GM11168 (cell line): ENCODE measurements at regions not wholly inside any gene's neighbourhood (a gene's known extent, or its start where the extent isn't known, plus 50 kb on each side); places are given as distances from the start of the nearest gene placed in this dataset.
"Not testable (repeated sequence)": the region's sequence is repeated elsewhere in the genome, so short reads cannot be mapped to it uniquely, and the experiment has no call there.

Experiments
- in situ Hi-C: fragments of 300-500 bp; cut with MboI; formaldehyde crosslinking; loops from one replicate; pipeline ENCODE4 v1.12.0; 2022; ENCODE audit warnings: low sequenced_read_pairs; ENCODE audit not compliant: unreplicated experiment

GRCh38 chr6:27777614-27778355 lies 134.4 kb downstream of the OR2B2 start:
- in situ Hi-C loops, result no loop called here

- in situ Hi-C loops, result no loop called here
Measured at GRCh38 chr6:27777126-27777525, 135.1 kb downstream of the OR2B2 start.

GRCh38 chr6:27776504-27776903 lies 135.7 kb downstream of the OR2B2 start:
- in situ Hi-C loops, result no loop called here

GRCh38 chr6:27775796-27776184 lies 136.4 kb downstream of the OR2B2 start:
- in situ Hi-C loops, result no loop called here

GRCh38 chr6:27775138-27775795 lies 136.9 kb downstream of the OR2B2 start:
- in situ Hi-C loops, result not testable (repeated sequence)

- in situ Hi-C loops, result loop anchor here (25.0 kb wide), 1 partner anchor 262 kb away; no protein-coding TSS in a partner anchor
Measured at GRCh38 chr6:27774264-27774600, 138.0 kb downstream of the OR2B2 start.

- in situ Hi-C loops, result loop anchor here (25.0 kb wide), 1 partner anchor 261 kb away; no protein-coding TSS in a partner anchor
Measured at GRCh38 chr6:27773542-27774263, 138.5 kb downstream of the OR2B2 start.

GRCh38 chr6:27772261-27773001 lies 139.8 kb downstream of the OR2B2 start:
- in situ Hi-C loops, result loop anchor here (25.0 kb wide), 1 partner anchor 260 kb away; no protein-coding TSS in a partner anchor

GRCh38 chr6:27771235-27771634 lies 141.0 kb downstream of the OR2B2 start:
- in situ Hi-C loops, result loop anchor here (25.0 kb wide), 1 partner anchor 259 kb away; no protein-coding TSS in a partner anchor

- in situ Hi-C loops, result loop anchor here (25.0 kb wide), 1 partner anchor 258 kb away; no protein-coding TSS in a partner anchor
Measured at GRCh38 chr6:27770724-27771123, 141.5 kb downstream of the OR2B2 start.

GRCh38 chr6:27768556-27768955 lies 143.6 kb downstream of the OR2B2 start:
- in situ Hi-C loops, result loop anchor here (25.0 kb wide), 1 partner anchor 256 kb away; no protein-coding TSS in a partner anchor

GRCh38 chr6:27767851-27768250 lies 144.3 kb downstream of the OR2B2 start:
- in situ Hi-C loops, result loop anchor here (25.0 kb wide), 1 partner anchor 256 kb away; no protein-coding TSS in a partner anchor

- in situ Hi-C loops, result loop anchor here (25.0 kb wide), 1 partner anchor 254 kb away; no protein-coding TSS in a partner anchor
Measured at GRCh38 chr6:27766405-27766804, 145.8 kb downstream of the OR2B2 start.

GRCh38 chr6:27765028-27765590 lies 147.1 kb downstream of the OR2B2 start:
- in situ Hi-C loops, result loop anchor here (25.0 kb wide), 1 partner anchor 253 kb away; no protein-coding TSS in a partner anchor

GRCh38 chr6:27761391-27761790 lies 150.8 kb downstream of the OR2B2 start:
- in situ Hi-C loops, result loop anchor here (25.0 kb wide), 1 partner anchor 249 kb away; no protein-coding TSS in a partner anchor

- in situ Hi-C loops, result loop anchor here (25.0 kb wide), 1 partner anchor 248 kb away; no protein-coding TSS in a partner anchor
Measured at GRCh38 chr6:27760464-27760863, 151.7 kb downstream of the OR2B2 start.

GRCh38 chr6:27759930-27760329 lies 152.3 kb downstream of the OR2B2 start:
- in situ Hi-C loops, result loop anchor here (25.0 kb wide), 1 partner anchor 248 kb away; no protein-coding TSS in a partner anchor

- in situ Hi-C loops, result loop anchor here (25.0 kb wide), 1 partner anchor 246 kb away; no protein-coding TSS in a partner anchor
Measured at GRCh38 chr6:27758491-27758890, 153.7 kb downstream of the OR2B2 start.

GRCh38 chr6:27757307-27757706 lies 154.9 kb downstream of the OR2B2 start:
- in situ Hi-C loops, result loop anchor here (25.0 kb wide), 1 partner anchor 245 kb away; no protein-coding TSS in a partner anchor
